ENCODE measurements at regions not wholly inside any gene's neighbourhood (a gene's known extent, or its start where the extent isn't known, plus 50 kb on each side); places are given as distances from the start of the nearest gene placed in this dataset.

DNA sequence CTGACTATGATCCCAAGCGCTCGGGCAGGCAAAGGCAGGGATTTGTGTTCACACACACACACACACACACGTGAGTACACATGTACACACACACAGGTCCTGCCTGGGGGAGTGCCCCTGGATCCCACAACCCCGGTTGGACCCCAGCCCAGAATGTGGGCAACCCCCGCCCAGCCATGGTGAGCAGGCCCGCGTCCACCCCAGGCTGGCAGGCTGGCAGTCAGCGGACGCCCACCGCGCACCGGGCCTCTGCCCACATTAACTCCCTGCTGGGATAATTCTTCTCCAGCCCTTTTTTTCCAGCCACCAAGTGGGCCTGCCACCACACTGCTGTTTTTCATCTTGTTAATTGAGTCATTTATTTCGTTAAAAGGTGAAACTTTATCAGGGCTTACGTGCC is 256.2 kb downstream of the BCL11B start:
- CTCF ChIA-PET = no interaction called here
- no peak overlapping the region for H3K4me3 ChIP-seq (ENCODE audit: low read depth, low read length)
- no peak for DNase-seq (ENCODE audit: low read depth, low spot score)
- POLR2A ChIA-PET = no interaction called here
- TF ChIP-seq CTCF (IDR thresholded peaks at IDR 0.05; ENCODE audit: insufficient read depth, low read length, missing control alignments) = no peak

DNA sequence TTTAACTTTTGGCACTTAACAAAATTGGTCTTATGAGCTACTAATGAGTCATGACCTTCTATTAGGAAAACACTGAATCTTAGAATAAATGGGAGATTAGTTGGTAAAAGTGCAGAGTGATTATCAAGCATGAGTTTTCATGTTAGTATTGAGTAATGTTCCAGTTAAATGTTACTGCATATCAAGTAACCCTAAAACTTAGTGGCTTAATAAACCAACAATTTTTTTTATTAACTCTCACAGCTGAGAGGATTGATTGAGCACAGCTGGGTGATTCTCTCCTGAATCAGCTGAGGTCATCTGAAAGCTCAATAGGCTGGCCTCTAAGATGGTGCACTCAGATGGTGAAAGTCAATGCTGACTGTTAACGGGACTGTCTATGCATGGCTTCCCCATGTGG is 248.6 kb downstream of the BCL11B start:
- H3K4me3 ChIP-seq (ENCODE audit: low read depth, low read length) = no peak overlapping the region
- no peak for DNase-seq (ENCODE audit: low read depth, low spot score)
- POLR2A ChIA-PET = no interaction called here
- no peak for TF ChIP-seq CTCF (IDR thresholded peaks at IDR 0.05; ENCODE audit: insufficient read depth, low read length, missing control alignments)
- CTCF ChIA-PET = no interaction called here

DNA sequence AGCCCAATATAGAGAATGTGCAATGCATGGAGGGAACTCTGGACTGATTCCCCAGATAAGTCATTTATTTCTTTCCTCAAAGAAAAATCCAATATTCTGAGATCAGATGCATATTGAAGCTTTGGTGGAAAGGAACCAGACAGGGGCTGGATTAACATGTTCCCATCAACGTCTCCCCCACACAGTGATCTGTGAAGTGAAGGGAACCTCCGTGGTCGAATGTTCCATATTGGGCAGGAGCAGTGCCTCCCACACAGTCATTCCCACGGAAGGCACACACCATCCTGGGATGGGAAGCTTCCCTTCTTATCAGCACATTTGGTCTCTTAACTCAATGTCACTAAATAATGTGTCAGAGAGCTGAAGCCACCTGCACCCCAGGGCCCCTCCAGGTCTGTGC is 247.1 kb downstream of the BCL11B start:
- no peak overlapping the region for H3K4me3 ChIP-seq (ENCODE audit: low read depth, low read length)
- DNase-seq (ENCODE audit: low read depth, low spot score) = no peak
- TF ChIP-seq CTCF (IDR thresholded peaks at IDR 0.05; ENCODE audit: insufficient read depth, low read length, missing control alignments) = no peak
- POLR2A ChIA-PET = no interaction called here
- CTCF ChIA-PET = no interaction called here

DNA sequence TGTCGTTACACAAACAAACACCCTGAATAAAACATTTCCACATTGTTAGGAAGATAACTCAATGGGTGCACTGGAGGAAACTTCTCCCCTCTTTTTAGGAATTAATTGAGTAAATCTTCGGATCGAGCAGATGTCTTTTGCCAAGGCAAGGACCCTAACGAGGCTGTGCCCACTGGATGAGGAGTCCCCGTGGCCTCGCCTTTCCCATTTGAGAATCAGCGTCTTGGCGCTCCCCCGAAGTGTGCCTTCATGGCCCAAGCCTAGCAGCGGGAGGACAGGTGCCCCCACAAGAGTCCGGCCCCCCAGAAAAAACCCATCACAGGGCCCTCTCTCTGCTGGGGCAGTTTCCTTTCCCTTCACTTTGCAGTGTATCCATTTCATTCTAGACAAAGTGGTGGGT is 246.6 kb downstream of the BCL11B start:
- no peak overlapping the region for H3K4me3 ChIP-seq (ENCODE audit: low read depth, low read length)
- ChIA-PET POLR2A (no interaction called here), CTCF (no interaction called here)
- DNase-seq (ENCODE audit: low read depth, low spot score) = no peak
- no peak for TF ChIP-seq CTCF (IDR thresholded peaks at IDR 0.05; ENCODE audit: insufficient read depth, low read length, missing control alignments)

GRCh38 chr14:99026471-99026870 is 245.5 kb downstream of the BCL11B start:
- ChIA-PET POLR2A (no interaction called here), CTCF (no interaction called here)
- no peak overlapping the region for H3K4me3 ChIP-seq (ENCODE audit: low read depth, low read length)
- TF ChIP-seq CTCF (IDR thresholded peaks at IDR 0.05; ENCODE audit: insufficient read depth, low read length, missing control alignments) = no peak
- no peak for DNase-seq (ENCODE audit: low read depth, low spot score)

DNA sequence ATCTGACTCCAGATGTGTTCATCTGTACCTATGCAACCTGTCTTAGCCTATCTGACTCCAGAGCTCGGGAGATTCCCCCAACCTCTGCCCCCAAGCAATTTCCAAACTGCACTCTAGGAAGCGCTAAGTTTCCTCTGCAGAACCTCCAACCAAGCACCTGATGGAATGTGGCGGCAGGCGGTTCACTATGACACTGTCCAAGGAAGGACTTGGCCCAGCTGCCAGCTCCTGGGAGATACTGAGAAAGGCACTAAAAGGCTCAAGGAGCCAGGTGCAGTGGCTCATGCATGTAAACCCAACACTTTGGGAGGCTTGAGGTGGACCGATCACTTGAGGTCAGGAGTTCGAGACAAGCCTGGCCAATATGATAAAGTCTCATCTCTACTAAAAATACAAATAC is 244.0 kb downstream of the BCL11B start:
- no peak overlapping the region for H3K4me3 ChIP-seq (ENCODE audit: low read depth, low read length)
- no peak for DNase-seq (ENCODE audit: low read depth, low spot score)
- POLR2A ChIA-PET = no interaction called here
- TF ChIP-seq CTCF (IDR thresholded peaks at IDR 0.05; ENCODE audit: insufficient read depth, low read length, missing control alignments) = no peak
- CTCF ChIA-PET = no interaction called here

Data from AG04449 (cell line).